LoVo (cell line): ENCODE measurements at regions not wholly inside any gene's neighbourhood (a gene's known extent, or its start where the extent isn't known, plus 50 kb on each side); places are given as distances from the start of the nearest gene placed in this dataset.
"Not testable (repeated sequence)": the region's sequence is repeated elsewhere in the genome, so short reads cannot be mapped to it uniquely, and the experiment has no call there.

Experiments
- DNase-seq: peaks from one replicate; pipeline ENCODE4 v3.0.0-alpha.2; 2016; ENCODE audit warnings: low spot score

- DNase-seq: no peak
Measured at GRCh38 chr6:62819640-62820039, 391.6 kb upstream of the FKBP1C start.

GRCh38 chr6:62808565-62809293 is 402.5 kb upstream of the FKBP1C start:
- no peak for DNase-seq

GRCh38 chr6:62805431-62805830 is 405.8 kb upstream of the FKBP1C start:
- DNase-seq: no peak

GRCh38 chr6:62803094-62803493 is 408.2 kb upstream of the FKBP1C start:
- no peak for DNase-seq

GRCh38 chr6:62797190-62797589 is 414.1 kb upstream of the FKBP1C start:
- no peak for DNase-seq

GRCh38 chr6:62775427-62776022 is 435.7 kb upstream of the FKBP1C start:
- DNase-seq: peak; percentile 45

- DNase-seq: not testable (repeated sequence)
Measured at GRCh38 chr6:62766174-62766573, 445.1 kb upstream of the FKBP1C start.

- no peak for DNase-seq
Measured at GRCh38 chr6:62764841-62765240, 446.4 kb upstream of the FKBP1C start.

- DNase-seq: no peak
Measured at GRCh38 chr6:62763125-62763912, 447.9 kb upstream of the FKBP1C start.

GRCh38 chr6:62746968-62747367 is 460.9 kb upstream of the KHDRBS2 start:
- no peak for DNase-seq

- no peak for DNase-seq
Measured at GRCh38 chr6:62746161-62746560, 460.1 kb upstream of the KHDRBS2 start.

GRCh38 chr6:62740596-62740995 is 454.6 kb upstream of the KHDRBS2 start:
- DNase-seq: no peak

GRCh38 chr6:62740171-62740570 is 454.1 kb upstream of the KHDRBS2 start:
- DNase-seq: no peak

GRCh38 chr6:62737792-62738191 is 451.8 kb upstream of the KHDRBS2 start:
- no peak for DNase-seq

GRCh38 chr6:62721408-62721807 is 435.4 kb upstream of the KHDRBS2 start:
- no peak for DNase-seq

GRCh38 chr6:62716719-62717118 is 430.7 kb upstream of the KHDRBS2 start:
- no peak for DNase-seq

- no peak for DNase-seq
Measured at GRCh38 chr6:62714112-62714511, 428.1 kb upstream of the KHDRBS2 start.

- DNase-seq: no peak
Measured at GRCh38 chr6:62711750-62712149, 425.7 kb upstream of the KHDRBS2 start.

- DNase-seq: no peak
Measured at GRCh38 chr6:62707914-62708313, 421.9 kb upstream of the KHDRBS2 start.

GRCh38 chr6:62707156-62707555 is 421.1 kb upstream of the KHDRBS2 start:
- DNase-seq: no peak

- DNase-seq: no peak
Measured at GRCh38 chr6:62683063-62683462, 397.0 kb upstream of the KHDRBS2 start.

- no peak for DNase-seq
Measured at GRCh38 chr6:62681108-62681507, 395.1 kb upstream of the KHDRBS2 start.

GRCh38 chr6:62672989-62673388 is 387.0 kb upstream of the KHDRBS2 start:
- no peak for DNase-seq
